Keratinocyte (primary cell): ENCODE measurements at regions not wholly inside any gene's neighbourhood (a gene's known extent, or its start where the extent isn't known, plus 50 kb on each side); places are given as distances from the start of the nearest gene placed in this dataset.

Experiments used
- DNase-seq: peaks from one replicate; pipeline ENCODE4 v3.0.0-alpha.2; 2011; ENCODE audit warnings: low read depth, missing footprints, low spot score
- FAIRE-seq: peaks from 2 replicates; lab custom pipeline; 2011; peaks lifted over from hg19 to GRCh38; lab: Jason Lieb, UNC
- H2AFZ ChIP-seq: 2 replicates; pipeline ENCODE4 v1.6.0; 2012; ENCODE audit warnings: low read length, control low read depth, inconsistent platforms; ENCODE audit not compliant: control insufficient read depth
- H3K27ac ChIP-seq: 2 replicates; pipeline ENCODE4 v1.5.1; 2011; ENCODE audit warnings: low read length; ENCODE audit not compliant: control insufficient read depth, insufficient read depth
- H3K27me3 ChIP-seq: 3 replicates; pipeline ENCODE4 v1.6.0; 2011; ENCODE audit warnings: low read length; ENCODE audit not compliant: control insufficient read depth, insufficient read depth; ENCODE audit errors: extremely low read depth
- H3K36me3 ChIP-seq, 2 experiments: 2 replicates in 1 of 2; 3 replicates in 1 of 2; pipeline ENCODE4 v1.5.1; 2011; ENCODE audit warnings: low read length in 2 of 2, mild to moderate bottlenecking in 1 of 2; ENCODE audit not compliant: control insufficient read depth in 2 of 2, insufficient read depth in 2 of 2; ENCODE audit errors: extremely low read depth in 1 of 2
- H3K4me1 ChIP-seq: 3 replicates; pipeline ENCODE4 v1.5.1; 2011; ENCODE audit warnings: low read length; ENCODE audit not compliant: control insufficient read depth, insufficient read depth; ENCODE audit errors: extremely low read depth
- H3K4me2 ChIP-seq: 3 replicates; pipeline ENCODE4 v1.6.0; 2011; ENCODE audit warnings: low read depth, low read length; ENCODE audit not compliant: control insufficient read depth, insufficient read depth; ENCODE audit errors: extremely low read depth
- H3K4me3 ChIP-seq, 3 experiments: fragments of 200-600 bp in 1 of 3; sonication (generic) in 1 of 3; 2 replicates in 2 of 3; 3 replicates in 1 of 3; pipeline ENCODE4 v1.5.1; 2011 to 2016; ENCODE audit warnings: low read length in 3 of 3, mild to moderate bottlenecking in 3 of 3, control low read depth in 2 of 3, inconsistent platforms in 1 of 3, low read depth in 1 of 3, mixed read lengths in 1 of 3, mixed run types in 1 of 3, moderate library complexity in 1 of 3; ENCODE audit not compliant: control insufficient read depth in 2 of 3, insufficient read depth in 2 of 3; ENCODE audit errors: extremely low read depth in 1 of 3
- H3K79me2 ChIP-seq: 2 replicates; pipeline ENCODE4 v1.6.0; 2012; ENCODE audit warnings: low read length; ENCODE audit not compliant: control insufficient read depth, insufficient read depth
- H3K9ac ChIP-seq: 3 replicates; pipeline ENCODE4 v1.6.0; 2011; ENCODE audit warnings: low read length; ENCODE audit not compliant: control insufficient read depth, insufficient read depth; ENCODE audit errors: extremely low read depth
- H3K9me1 ChIP-seq: 3 replicates; pipeline ENCODE4 v1.6.0; 2011; ENCODE audit warnings: low read length; ENCODE audit not compliant: control insufficient read depth, insufficient read depth; ENCODE audit errors: extremely low read depth
- H3K9me3 ChIP-seq: 2 replicates; pipeline ENCODE4 v1.5.1; 2012; ENCODE audit warnings: low read depth, low read length; ENCODE audit not compliant: control insufficient read depth
- H4K20me1 ChIP-seq: 3 replicates; pipeline ENCODE4 v1.6.0; 2011; ENCODE audit warnings: low read length; ENCODE audit not compliant: control insufficient read depth, insufficient read depth; ENCODE audit errors: extremely low read depth
- EZH2 ChIP-seq: IDR thresholded peaks from one replicate; pipeline ENCODE4 v1.6.1; 2012; ENCODE audit warnings: inconsistent platforms, mild to moderate bottlenecking, low read length, moderate library complexity
- dilution Hi-C: fragments of 300-500 bp; cut with MboI; formaldehyde crosslinking; loops from one replicate; pipeline ENCODE4 v1.7.0; 2020; ENCODE audit warnings: low sequenced_read_pairs; ENCODE audit not compliant: extremely low pct_ligation_motif_present
- TF ChIP-seq, protein P1 (sequence below), 3 experiments: IDR thresholded peaks in 1 of 3; conservative IDR thresholded peaks in 1 of 3; optimal IDR thresholded peaks in 1 of 3; 2 replicates in 2 of 3; 3 replicates in 1 of 3; pipeline versions ENCODE3 to v1.5.1; 2011; ENCODE audit warnings: low read length in 3 of 3, mild to moderate bottlenecking in 3 of 3, moderate library complexity in 2 of 3, control low read depth in 1 of 3, inconsistent platforms in 1 of 3; ENCODE audit not compliant: insufficient read depth in 2 of 3; ENCODE audit errors: extremely low read depth in 1 of 3

DNA sequence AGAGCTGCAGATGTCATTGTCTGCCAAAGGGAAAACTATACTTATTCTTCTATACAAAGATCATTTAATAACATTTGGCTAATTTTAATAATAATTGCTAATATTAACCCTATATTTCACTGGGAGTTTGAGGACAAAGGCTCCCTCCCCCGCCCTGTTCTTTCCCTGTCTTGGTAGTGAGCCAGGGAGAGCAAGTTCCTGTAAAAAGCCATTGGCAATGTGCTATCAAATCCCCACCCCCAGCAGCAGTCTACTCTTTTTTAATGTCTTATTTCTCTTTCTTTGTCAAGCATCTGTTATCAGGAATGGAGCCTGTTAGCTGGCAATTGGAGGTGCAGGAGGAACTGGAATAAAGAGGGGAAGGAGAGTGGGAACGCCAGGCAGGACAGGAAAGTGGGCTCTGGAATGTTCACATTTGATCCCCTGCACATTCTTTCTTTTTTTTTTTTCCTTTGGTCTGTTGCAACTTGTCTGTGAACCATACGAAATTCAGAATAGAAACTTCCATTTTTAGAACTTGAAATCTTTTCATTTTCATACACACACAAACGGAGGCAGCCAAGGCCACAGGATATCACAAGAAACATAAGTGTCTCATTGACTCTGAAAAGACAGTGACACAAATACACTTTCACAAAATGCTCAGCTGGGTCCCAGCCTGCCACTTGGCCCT lies 664.8 kb upstream of the ZNF608 start:
- Histone ChIP-seq H4K20me1 (no peaks in the 10 kb centered on the region), H3K9me1 (no peaks in the 10 kb centered on the region), H3K27me3 (no peaks in the 10 kb centered on the region), H3K9ac (peak overlapping the region; percentile 80), H2AFZ (peak overlapping the region; percentile 92), H3K27ac (peak overlapping the region; percentile 97), H3K4me2 (peak overlapping the region; percentile 93), H3K4me3 (peak overlapping the region in 2 of 3 experiments; percentile 60), H3K4me1 (peaks cover 46% of the 10 kb centered on the region), H3K36me3 (no peaks in the 10 kb centered on the region), H3K9me3 (peaks cover 6% of the 10 kb centered on the region), H3K79me2 (no peaks in the 10 kb centered on the region)
- FAIRE-seq (peak; percentile 46), DNase-seq (no peak)
- TF ChIP-seq, protein P1, sequence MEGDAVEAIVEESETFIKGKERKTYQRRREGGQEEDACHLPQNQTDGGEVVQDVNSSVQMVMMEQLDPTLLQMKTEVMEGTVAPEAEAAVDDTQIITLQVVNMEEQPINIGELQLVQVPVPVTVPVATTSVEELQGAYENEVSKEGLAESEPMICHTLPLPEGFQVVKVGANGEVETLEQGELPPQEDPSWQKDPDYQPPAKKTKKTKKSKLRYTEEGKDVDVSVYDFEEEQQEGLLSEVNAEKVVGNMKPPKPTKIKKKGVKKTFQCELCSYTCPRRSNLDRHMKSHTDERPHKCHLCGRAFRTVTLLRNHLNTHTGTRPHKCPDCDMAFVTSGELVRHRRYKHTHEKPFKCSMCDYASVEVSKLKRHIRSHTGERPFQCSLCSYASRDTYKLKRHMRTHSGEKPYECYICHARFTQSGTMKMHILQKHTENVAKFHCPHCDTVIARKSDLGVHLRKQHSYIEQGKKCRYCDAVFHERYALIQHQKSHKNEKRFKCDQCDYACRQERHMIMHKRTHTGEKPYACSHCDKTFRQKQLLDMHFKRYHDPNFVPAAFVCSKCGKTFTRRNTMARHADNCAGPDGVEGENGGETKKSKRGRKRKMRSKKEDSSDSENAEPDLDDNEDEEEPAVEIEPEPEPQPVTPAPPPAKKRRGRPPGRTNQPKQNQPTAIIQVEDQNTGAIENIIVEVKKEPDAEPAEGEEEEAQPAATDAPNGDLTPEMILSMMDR (optimal IDR thresholded peaks at IDR 0.05 in 1 of 3, IDR thresholded peaks at IDR 0.05 in 1 of 3, conservative IDR thresholded peaks at IDR 0.05 in 1 of 3; ENCODE audit: extremely low read depth in 1 of 3, insufficient read depth in 2 of 3, low read length in 3 of 3) = no peak
- TF ChIP-seq EZH2 = no peak
- dilution Hi-C loops = no loop called here

DNA sequence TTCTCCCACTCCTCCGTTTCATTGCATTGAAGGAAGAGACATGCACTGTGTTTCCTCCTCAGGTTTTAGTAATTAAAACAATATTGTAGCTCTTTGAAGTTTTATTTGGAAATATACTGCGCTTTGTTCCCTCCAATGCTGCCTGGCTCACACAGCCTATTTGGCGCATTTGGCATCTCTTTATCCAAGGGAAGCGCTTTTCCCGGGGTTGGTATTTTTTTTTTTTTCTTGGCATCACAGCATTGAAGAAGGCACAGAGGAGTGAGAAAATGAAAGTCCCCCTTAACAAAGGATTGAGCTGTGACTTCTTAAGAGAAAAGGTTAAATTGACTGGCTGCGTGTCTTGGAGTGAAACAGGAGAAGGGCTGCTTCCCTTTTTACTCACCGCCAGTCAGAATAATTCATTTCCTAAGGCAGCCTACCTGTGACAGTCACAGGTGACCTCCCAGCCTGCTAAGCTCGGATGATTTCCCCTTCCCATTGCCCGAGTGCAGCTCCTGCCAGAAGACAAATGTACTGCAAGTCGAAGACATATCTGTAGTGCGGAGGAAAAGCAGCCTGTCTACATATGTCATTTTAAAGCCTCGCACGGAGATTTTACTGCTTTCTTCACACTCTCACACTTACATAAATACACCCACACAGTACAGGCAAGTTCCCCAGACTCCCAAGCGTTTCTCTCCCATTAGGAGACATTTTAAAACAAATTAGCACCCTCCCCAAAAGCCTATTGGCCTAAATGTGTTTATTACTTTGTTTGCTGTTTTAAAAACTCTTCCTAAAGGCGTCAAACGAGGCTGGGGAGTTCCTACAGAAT lies 665.5 kb upstream of the ZNF608 start:
- H3K4me3 ChIP-seq = peak overlapping the region in 2 of 3 experiments; percentile 60
- peaks cover 46% of the 10 kb centered on the region for H3K4me1 ChIP-seq
- no peaks in the 10 kb centered on the region for H3K27me3 ChIP-seq
- TF ChIP-seq, protein P1 (optimal IDR thresholded peaks at IDR 0.05 in 1 of 3, IDR thresholded peaks at IDR 0.05 in 1 of 3, conservative IDR thresholded peaks at IDR 0.05 in 1 of 3; ENCODE audit: extremely low read depth in 1 of 3, insufficient read depth in 2 of 3, low read length in 3 of 3) = peak in 2 of 3 experiments; percentile 27 to 29
- TF ChIP-seq EZH2 = no peak
- peaks cover 4% of the 10 kb centered on the region for H3K9me3 ChIP-seq
- no peaks in the 10 kb centered on the region for H3K79me2 ChIP-seq
- peak overlapping the region; percentile 92 for H2AFZ ChIP-seq
- peak overlapping the region; percentile 93 for H3K4me2 ChIP-seq
- H3K36me3 ChIP-seq = no peaks in the 10 kb centered on the region
- FAIRE-seq = peak; percentile 90
- dilution Hi-C loops = no loop called here
- DNase-seq = no peak
- H4K20me1 ChIP-seq = no peaks in the 10 kb centered on the region
- H3K27ac ChIP-seq = peak overlapping the region; percentile 97
- peak overlapping the region; percentile 80 for H3K9ac ChIP-seq
- no peaks in the 10 kb centered on the region for H3K9me1 ChIP-seq
